ENCODE measurements at regions not wholly inside any gene's neighbourhood (a gene's known extent, or its start where the extent isn't known, plus 50 kb on each side); places are given as distances from the start of the nearest gene placed in this dataset.
A peak's percentile ranks its signal among the peaks of the same experiment; 100 is the strongest.

DNA sequence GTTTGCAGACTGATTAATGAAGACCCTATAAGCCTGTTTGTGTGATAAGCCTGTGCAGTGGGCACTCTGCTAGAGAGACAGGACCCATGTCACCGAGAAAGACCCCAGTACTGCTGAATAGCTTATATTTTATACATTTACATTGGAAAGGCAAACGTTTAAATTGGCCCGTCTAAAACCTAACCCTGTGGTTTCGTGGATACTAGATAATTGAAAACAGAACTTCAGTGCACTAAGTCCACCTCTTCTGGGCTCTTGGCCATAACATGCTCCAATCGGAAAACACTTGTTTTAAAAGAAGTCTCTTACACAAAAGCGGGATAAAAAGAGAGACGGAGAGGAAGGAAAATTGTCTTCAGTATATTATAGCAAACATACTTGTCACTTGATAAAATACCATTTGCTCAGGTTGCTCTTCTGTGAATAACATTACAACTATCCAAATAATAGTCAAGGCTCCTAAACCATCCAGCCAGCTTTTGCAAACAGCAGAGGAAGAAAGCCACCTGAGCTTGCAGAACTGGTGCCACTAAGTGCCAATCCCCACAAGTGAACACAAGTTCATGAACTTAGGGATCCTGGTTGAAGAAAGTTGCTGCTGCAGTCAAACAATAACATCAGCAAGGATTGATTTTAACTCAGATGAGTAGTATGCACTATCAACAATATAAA lies 218.4 kb upstream of the FN1 start:
- TF ChIP-seq, protein P1, sequence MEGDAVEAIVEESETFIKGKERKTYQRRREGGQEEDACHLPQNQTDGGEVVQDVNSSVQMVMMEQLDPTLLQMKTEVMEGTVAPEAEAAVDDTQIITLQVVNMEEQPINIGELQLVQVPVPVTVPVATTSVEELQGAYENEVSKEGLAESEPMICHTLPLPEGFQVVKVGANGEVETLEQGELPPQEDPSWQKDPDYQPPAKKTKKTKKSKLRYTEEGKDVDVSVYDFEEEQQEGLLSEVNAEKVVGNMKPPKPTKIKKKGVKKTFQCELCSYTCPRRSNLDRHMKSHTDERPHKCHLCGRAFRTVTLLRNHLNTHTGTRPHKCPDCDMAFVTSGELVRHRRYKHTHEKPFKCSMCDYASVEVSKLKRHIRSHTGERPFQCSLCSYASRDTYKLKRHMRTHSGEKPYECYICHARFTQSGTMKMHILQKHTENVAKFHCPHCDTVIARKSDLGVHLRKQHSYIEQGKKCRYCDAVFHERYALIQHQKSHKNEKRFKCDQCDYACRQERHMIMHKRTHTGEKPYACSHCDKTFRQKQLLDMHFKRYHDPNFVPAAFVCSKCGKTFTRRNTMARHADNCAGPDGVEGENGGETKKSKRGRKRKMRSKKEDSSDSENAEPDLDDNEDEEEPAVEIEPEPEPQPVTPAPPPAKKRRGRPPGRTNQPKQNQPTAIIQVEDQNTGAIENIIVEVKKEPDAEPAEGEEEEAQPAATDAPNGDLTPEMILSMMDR (IDR thresholded peaks at IDR 0.05; ENCODE audit: low read depth, low read length), result no peak
- peak in 1 of 2 donors; percentile 76 for DNase-seq (ENCODE audit: low read depth in 2 of 2)
- no peak overlapping the region for H3K4me3 ChIP-seq (replicated peaks in 1 of 2; ENCODE audit: low read depth in 2 of 2, low read length in 2 of 2)

DNA sequence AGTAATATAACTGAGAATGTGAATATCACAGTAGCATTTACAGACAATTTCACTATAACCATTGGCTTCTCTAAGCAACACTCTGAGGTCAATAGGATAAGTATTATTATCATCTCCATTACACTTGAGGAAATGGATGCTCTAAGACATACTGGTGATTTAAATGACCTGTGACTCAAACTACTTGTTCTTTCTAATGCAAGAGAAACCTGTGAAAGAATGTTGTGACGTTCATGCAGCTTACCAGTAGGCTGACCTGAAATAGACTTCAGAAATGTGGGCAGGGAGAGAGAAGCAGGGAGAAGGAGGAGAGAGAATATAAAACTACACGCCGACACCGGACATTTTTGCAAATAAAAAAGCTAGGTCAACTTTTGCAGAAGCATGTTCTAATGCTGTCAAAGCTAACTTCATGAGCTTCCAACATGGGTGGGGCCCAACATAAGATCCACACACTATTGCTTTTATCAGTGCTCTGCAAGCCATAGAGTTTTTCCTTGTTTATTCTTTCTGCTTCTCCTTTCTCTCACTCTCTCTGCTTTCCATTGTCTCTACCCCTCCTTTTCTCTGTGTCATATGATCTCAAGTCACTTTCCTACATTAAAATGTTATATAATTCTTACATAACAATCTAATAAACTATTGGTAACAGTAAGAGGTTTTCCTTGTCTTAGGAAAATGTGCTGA lies 217.6 kb upstream of the FN1 start:
- H3K4me3 ChIP-seq (replicated peaks in 1 of 2; ENCODE audit: low read depth in 2 of 2, low read length in 2 of 2), result no peak overlapping the region
- TF ChIP-seq, protein P1 (IDR thresholded peaks at IDR 0.05; ENCODE audit: low read depth, low read length), result no peak
- peak in 1 of 2 donors; percentile 70 for DNase-seq (ENCODE audit: low read depth in 2 of 2)

DNA sequence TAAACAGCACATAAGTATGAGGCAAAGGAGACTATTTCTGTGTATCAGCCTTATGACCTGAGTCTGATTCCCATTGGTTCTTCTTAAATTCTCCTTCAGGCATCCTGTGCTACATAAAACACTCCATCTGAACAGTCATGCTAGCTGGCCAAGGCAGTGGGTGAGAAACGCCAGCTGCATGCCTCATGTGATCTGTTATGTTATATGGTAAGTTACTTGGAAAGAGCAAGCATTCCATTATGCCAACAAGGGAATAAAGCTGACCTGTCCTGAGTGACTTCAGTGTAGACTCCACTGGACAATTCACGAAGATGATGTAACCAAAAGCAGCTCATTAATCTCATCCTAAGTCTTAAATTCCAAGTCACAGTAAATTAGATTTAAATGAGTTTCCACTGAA lies 216.5 kb upstream of the FN1 start:
- no peak overlapping the region for H3K4me3 ChIP-seq (replicated peaks in 1 of 2; ENCODE audit: low read depth in 2 of 2, low read length in 2 of 2)
- peak; percentile 54 to 78 for DNase-seq (ENCODE audit: low read depth in 2 of 2)
- TF ChIP-seq, protein P1 (IDR thresholded peaks at IDR 0.05; ENCODE audit: low read depth, low read length), result no peak

GRCh38 chr2:215651412-215651811 lies 215.5 kb upstream of the FN1 start:
- H3K4me3 ChIP-seq (replicated peaks in 1 of 2; ENCODE audit: low read depth in 2 of 2, low read length in 2 of 2), result no peak overlapping the region
- TF ChIP-seq, protein P1 (IDR thresholded peaks at IDR 0.05; ENCODE audit: low read depth, low read length), result no peak

DNA sequence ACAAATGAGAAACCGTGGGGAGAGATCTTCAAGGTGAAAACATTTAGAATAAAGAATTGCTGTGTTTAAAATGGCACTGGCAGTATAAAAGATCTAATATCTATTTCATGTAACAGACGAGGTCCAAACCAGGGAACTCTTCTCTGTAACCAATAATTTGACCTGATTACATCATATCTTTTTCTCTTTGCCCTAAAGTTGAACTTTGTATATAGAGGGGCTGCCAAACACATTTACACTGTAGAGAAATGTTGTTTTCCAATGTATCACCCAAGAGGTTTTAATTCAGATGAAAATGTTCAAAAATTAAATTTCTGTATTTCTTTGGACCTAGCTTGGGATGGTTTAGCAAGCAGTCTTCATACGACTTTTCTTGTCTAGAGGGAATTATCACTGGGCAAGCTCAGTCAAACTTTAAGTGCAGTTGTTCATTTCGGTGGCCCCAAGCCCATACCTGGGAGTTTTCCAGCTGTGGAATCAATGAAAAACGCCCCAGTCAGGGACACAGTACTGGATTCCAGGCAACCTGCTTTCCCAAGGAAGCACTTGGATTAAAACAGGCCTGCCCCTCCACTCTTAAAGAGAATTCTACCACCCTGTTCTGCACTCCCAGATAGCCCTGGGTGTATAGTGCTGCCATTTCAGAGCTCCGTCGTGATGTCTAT lies 208.5 kb upstream of the FN1 start:
- DNase-seq (ENCODE audit: low read depth in 2 of 2), result no peak
- no peak overlapping the region for H3K4me3 ChIP-seq (replicated peaks in 1 of 2; ENCODE audit: low read depth in 2 of 2, low read length in 2 of 2)
- TF ChIP-seq, protein P1 (IDR thresholded peaks at IDR 0.05; ENCODE audit: low read depth, low read length), result no peak

More at GRCh38 chr2:215651412-215651811, 215.5 kb upstream of the FN1 start:
- DNase-seq (ENCODE audit: low read depth in 2 of 2), result no peak

GRCh38 chr2:215638687-215639086 lies 202.8 kb upstream of the FN1 start:
- no peak overlapping the region for H3K4me3 ChIP-seq (replicated peaks in 1 of 2; ENCODE audit: low read depth in 2 of 2, low read length in 2 of 2)
- no peak for DNase-seq (ENCODE audit: low read depth in 2 of 2)

More at GRCh38 chr2:215638687-215639086, 202.8 kb upstream of the FN1 start:
- TF ChIP-seq, protein P1 (IDR thresholded peaks at IDR 0.05; ENCODE audit: low read depth, low read length), result no peak
